Endothelial cell of umbilical vein (primary cell): ENCODE measurements at regions not wholly inside any gene's neighbourhood (a gene's known extent, or its start where the extent isn't known, plus 50 kb on each side); places are given as distances from the start of the nearest gene placed in this dataset.

Source experiments
- BruUV-seq: library from RNA; stranded (reverse); fragments of 400-500 nt; replicated peaks from 2 replicates; lab custom pipeline; 2021; lab: Mats Ljungman, UMichigan
- CTCF ChIA-PET: fragments of 300-600, 350-600 bp; sonication (Branson Sonifier 250); formaldehyde crosslinking; loops from one replicate; lab custom pipeline; 2021; ENCODE audit warnings: antibody characterized with exemption, inconsistent platforms; lab: Charles Lee
- POLR2A ChIA-PET: fragments of 300-600, 350-600 bp; sonication (Branson Sonifier 250); formaldehyde crosslinking; loops from one replicate; lab custom pipeline; 2021; ENCODE audit warnings: antibody characterized with exemption, inconsistent platforms; lab: Charles Lee
- DNase-seq: peaks from one replicate; pipeline ENCODE4 v3.0.0-alpha.2; 2011; ENCODE audit warnings: low read depth, low spot score
- FAIRE-seq: peaks from 2 replicates; lab custom pipeline; 2011; peaks lifted over from hg19 to GRCh38; lab: Jason Lieb, UNC
- H2AFZ ChIP-seq: 2 replicates; pipeline ENCODE4 v1.6.0; 2012; ENCODE audit warnings: low read depth, low read length, control low read depth, inconsistent platforms
- H3K27ac ChIP-seq: 2 replicates; pipeline ENCODE4 v1.5.1; 2011; ENCODE audit warnings: low read depth, mild to moderate bottlenecking, control low read depth, low read length, moderate library complexity; ENCODE audit not compliant: insufficient read depth
- H3K27me3 ChIP-seq, 2 experiments: 2 replicates each; pipeline versions ENCODE4 v1.6.0 to v1.6.1; 2011; ENCODE audit warnings: low read length in 2 of 2, mixed read lengths in 1 of 2; ENCODE audit not compliant: control insufficient read depth in 2 of 2, insufficient read depth in 2 of 2
- H3K36me3 ChIP-seq, 2 experiments: 2 replicates in 1 of 2; 3 replicates in 1 of 2; pipeline ENCODE4 v1.5.1; 2011; ENCODE audit warnings: low read length in 2 of 2, mild to moderate bottlenecking in 1 of 2, moderate library complexity in 1 of 2; ENCODE audit not compliant: control insufficient read depth in 2 of 2, insufficient read depth in 2 of 2; ENCODE audit errors: extremely low read depth in 1 of 2
- H3K4me1 ChIP-seq: 3 replicates; pipeline ENCODE4 v1.5.1; 2011; ENCODE audit warnings: mild to moderate bottlenecking, low read length; ENCODE audit not compliant: control insufficient read depth, insufficient read depth; ENCODE audit errors: extremely low read depth
- H3K4me2 ChIP-seq: 2 replicates; pipeline ENCODE4 v1.6.1; 2011; ENCODE audit warnings: low read length, control low read depth, mixed read lengths; ENCODE audit not compliant: insufficient read depth
- H3K4me3 ChIP-seq, 3 experiments: fragments of 200-600 bp in 1 of 3; sonication (generic), shearing (Covaris generic) in 1 of 3; replicated peaks in 1 of 3; 2 replicates each; pipeline ENCODE4 v1.5.1; 2011 to 2016; ENCODE audit warnings: control low read depth in 3 of 3, low read length in 3 of 3, mild to moderate bottlenecking in 2 of 3, inconsistent platforms in 1 of 3, low read depth in 1 of 3, moderate library complexity in 1 of 3; ENCODE audit not compliant: insufficient read depth in 1 of 3
- H3K79me2 ChIP-seq: 2 replicates; pipeline ENCODE4 v1.6.0; 2012; ENCODE audit warnings: low read length, inconsistent platforms; ENCODE audit not compliant: control insufficient read depth, insufficient read depth
- H3K9ac ChIP-seq: replicated peaks from 2 replicates; pipeline ENCODE3; 2011; ENCODE audit warnings: low read length, control low read depth; ENCODE audit not compliant: insufficient read depth; ENCODE audit errors: extremely low read depth
- H3K9me1 ChIP-seq: replicated peaks from 3 replicates; pipeline ENCODE4 v1.6.0; 2011; ENCODE audit warnings: mild to moderate bottlenecking, low read length; ENCODE audit not compliant: control insufficient read depth, insufficient read depth; ENCODE audit errors: extremely low read depth
- H3K9me3 ChIP-seq: replicated peaks from 2 replicates; pipeline ENCODE4 v1.5.1; 2012; ENCODE audit warnings: low read length, inconsistent platforms; ENCODE audit not compliant: control insufficient read depth, insufficient read depth
- H4K20me1 ChIP-seq: replicated peaks from 2 replicates; pipeline ENCODE3; 2011; ENCODE audit warnings: mild to moderate bottlenecking, low read length; ENCODE audit not compliant: control insufficient read depth, insufficient read depth; ENCODE audit errors: extremely low read depth
- CTCF ChIP-seq, 2 donors: IDR thresholded peaks; 1 replicate in 1 of 2; 2 replicates in 1 of 2; pipeline ENCODE4 v1.5.1; 2011; ENCODE audit warnings: low read length in 2 of 2, mild to moderate bottlenecking in 2 of 2, moderate library complexity in 2 of 2, control low read depth in 1 of 2, inconsistent platforms in 1 of 2, low read depth in 1 of 2; ENCODE audit not compliant: insufficient read depth in 1 of 2; ENCODE audit errors: extremely low read depth in 1 of 2
- EZH2 ChIP-seq: IDR thresholded peaks from 2 replicates; pipeline ENCODE4 v1.6.1; 2012; ENCODE audit warnings: borderline replicate concordance, low read depth, mild to moderate bottlenecking, moderate library complexity, low read length, inconsistent platforms; ENCODE audit not compliant: severe bottlenecking
- FOS ChIP-seq: IDR thresholded peaks from 2 replicates; pipeline ENCODE4 v1.6.1; 2011; ENCODE audit warnings: mild to moderate bottlenecking, low read length, moderate library complexity, borderline replicate concordance; ENCODE audit not compliant: insufficient read depth
- GATA2 ChIP-seq: IDR thresholded peaks from 2 replicates; pipeline ENCODE4 v1.7.0; 2011; ENCODE audit warnings: low read depth, mild to moderate bottlenecking, moderate library complexity, mixed read lengths, low read length; ENCODE audit not compliant: insufficient read length, insufficient read depth
- JUN ChIP-seq: IDR thresholded peaks from 2 replicates; pipeline ENCODE4 v1.6.1; 2011; ENCODE audit warnings: borderline replicate concordance, low read depth; ENCODE audit not compliant: insufficient read length, insufficient read depth
- MAX ChIP-seq: IDR thresholded peaks from 2 replicates; pipeline ENCODE4 v1.6.1; 2011; ENCODE audit not compliant: insufficient read depth, insufficient read length
- MYC ChIP-seq: IDR thresholded peaks from one replicate; pipeline ENCODE4 v1.6.1; 2011; ENCODE audit warnings: mild to moderate bottlenecking, low read depth, low read length
- POLR2A ChIP-seq: IDR thresholded peaks from 2 replicates; pipeline ENCODE4 v1.6.1; 2012; ENCODE audit warnings: low read depth, mild to moderate bottlenecking, control low read depth, low read length
- POLR2AphosphoS5 ChIP-seq: IDR thresholded peaks from 2 replicates; pipeline ENCODE4 v1.6.1; 2012; ENCODE audit warnings: low read depth, mild to moderate bottlenecking, control low read depth, low read length, moderate library complexity; ENCODE audit not compliant: insufficient read depth
- dilution Hi-C: fragments of 300-500 bp; cut with MboI; formaldehyde crosslinking; loops from one replicate; pipeline ENCODE4 v1.15.0; 2019; ENCODE audit warnings: low sequenced_read_pairs; ENCODE audit not compliant: extremely low pct_ligation_motif_present
- intact Hi-C: fragments of 100-400 bp; cut with micrococcal nuclease; formaldehyde crosslinking; loops from one replicate; pipeline ENCODE4 v1.10.0; 2022

- H3K4me1 ChIP-seq: no peaks in the 10 kb centered on the region
- dilution Hi-C loops (no loop called here), intact Hi-C loops (no loop called here)
- no peaks in the 10 kb centered on the region for H3K27me3 ChIP-seq
- H3K9me1 ChIP-seq: no peaks in the 10 kb centered on the region
- TF ChIP-seq CTCF (IDR thresholded peaks at IDR 0.05; ENCODE audit: extremely low read depth in 1 of 2, insufficient read depth in 1 of 2, low read depth in 1 of 2, low read length in 2 of 2): no peak
- H3K27ac ChIP-seq: no peak overlapping the region
- ChIA-PET CTCF (no interaction called here), POLR2A (no interaction called here)
- no peak overlapping the region for H3K4me3 ChIP-seq
- H4K20me1 ChIP-seq: no peaks in the 10 kb centered on the region
- H3K79me2 ChIP-seq: no peaks in the 10 kb centered on the region
- no peak for FAIRE-seq
- H2AFZ ChIP-seq: no peak overlapping the region
- no peak overlapping the region for H3K9ac ChIP-seq
- no peaks in the 10 kb centered on the region for H3K36me3 ChIP-seq
- no peak for DNase-seq
- H3K4me2 ChIP-seq: no peak overlapping the region
- no peaks in the 10 kb centered on the region for H3K9me3 ChIP-seq
- no TSS peak for BruUV-seq
Observed at GRCh38 chr7:68295386-68295785, 1298.8 kb downstream of the TYW1 start.

GRCh38 chr7:68304536-68304935, 1293.7 kb upstream of the AUTS2 start:
- Histone ChIP-seq H3K9me3 (peaks cover 8% of the 10 kb centered on the region), H3K36me3 (no peaks in the 10 kb centered on the region), H3K9me1 (no peaks in the 10 kb centered on the region), H3K27ac (no peak overlapping the region), H3K79me2 (no peaks in the 10 kb centered on the region), H3K4me1 (no peaks in the 10 kb centered on the region), H3K9ac (no peak overlapping the region), H3K27me3 (no peaks in the 10 kb centered on the region), H3K4me2 (no peak overlapping the region), H4K20me1 (no peaks in the 10 kb centered on the region), H3K4me3 (no peak overlapping the region), H2AFZ (no peak overlapping the region)
- dilution Hi-C loops: no loop called here
- TF ChIP-seq MYC (no peak), CTCF (IDR thresholded peaks at IDR 0.05; ENCODE audit: extremely low read depth in 1 of 2, insufficient read depth in 1 of 2, low read depth in 1 of 2, low read length in 2 of 2) (no peak), GATA2 (no peak), POLR2A (no peak), JUN (no peak), EZH2 (no peak), MAX (no peak), FOS (no peak), POLR2AphosphoS5 (no peak)
- no TSS peak for BruUV-seq
- intact Hi-C loops: no loop called here
- no peak for DNase-seq
- no peak for FAIRE-seq
- CTCF ChIA-PET: interaction anchor here (0.7 kb wide), 1 partner anchor 1241 kb away, joined by 3 read pairs; no protein-coding TSS in a partner anchor
- POLR2A ChIA-PET: no interaction called here
